Breast epithelium (tissue), 4 donors: ENCODE measurements at regions not wholly inside any gene's neighbourhood (a gene's known extent, or its start where the extent isn't known, plus 50 kb on each side); places are given as distances from the start of the nearest gene placed in this dataset.

Experiments
- DNase-seq, 2 donors: peaks; one replicate each; pipeline ENCODE4 v3.0.0-alpha.2; 2019; ENCODE audit warnings: low spot score in 2 of 2
- H3K27ac ChIP-seq, 2 donors: fragments of 200-600 bp; sonication (generic) in 1 of 2; one replicate each; pipeline ENCODE4 v1.5.1; 2016 to 2019; ENCODE audit warnings: mild to moderate bottlenecking in 1 of 2
- H3K27me3 ChIP-seq, 2 donors: fragments of 200-600 bp; sonication (generic) in 1 of 2; one replicate each; pipeline versions ENCODE4 v1.5.1 to v1.6.0; 2017 to 2019; ENCODE audit warnings: control low read depth in 1 of 2, mild to moderate bottlenecking in 1 of 2
- H3K36me3 ChIP-seq: fragments of 200-600 bp; one replicate; pipeline ENCODE4 v1.5.1; 2019
- H3K4me1 ChIP-seq, 2 donors: fragments of 200-600 bp; sonication (generic); one replicate each; pipeline ENCODE4 v1.5.1; 2016 to 2019; ENCODE audit warnings: control low read depth in 1 of 2
- H3K4me3 ChIP-seq, 3 donors: fragments of 200-600 bp; sonication (generic); 1 replicate in 2 of 3; 2 replicates in 1 of 3; pipeline ENCODE4 v1.5.1; 2016 to 2019; ENCODE audit warnings: mild to moderate bottlenecking in 3 of 3, moderate library complexity in 2 of 3
- H3K9me3 ChIP-seq, 2 donors: fragments of 200-600 bp; sonication (generic) in 1 of 2; one replicate each; pipeline ENCODE4 v1.5.1; 2016 to 2019; ENCODE audit warnings: control low read depth in 1 of 2
- POLR2A ChIP-seq: fragments of 450-650 bp; IDR thresholded peaks from one replicate; pipeline ENCODE4 v1.6.1; 2016; ENCODE audit warnings: antibody characterized with exemption, mild to moderate bottlenecking, moderate library complexity
- POLR2AphosphoS5 ChIP-seq, 3 donors: sonication (generic); formaldehyde crosslinking; IDR thresholded peaks; one replicate each; pipeline ENCODE4 v1.6.1; 2017; ENCODE audit warnings: antibody characterized with exemption in 3 of 3
- intact Hi-C: fragments of 100-400 bp; cut with DNase I; formaldehyde crosslinking; loops from one replicate; pipeline ENCODE4 v1.15.1; 2023; ENCODE audit warnings: low total_unique reads
- TF ChIP-seq, protein P1 (sequence below), 3 donors: fragments of 450-650 bp; IDR thresholded peaks; one replicate each; pipeline ENCODE4 v1.5.1; 2016 to 2017; ENCODE audit warnings: antibody characterized with exemption in 3 of 3, mild to moderate bottlenecking in 3 of 3, moderate library complexity in 3 of 3

DNA sequence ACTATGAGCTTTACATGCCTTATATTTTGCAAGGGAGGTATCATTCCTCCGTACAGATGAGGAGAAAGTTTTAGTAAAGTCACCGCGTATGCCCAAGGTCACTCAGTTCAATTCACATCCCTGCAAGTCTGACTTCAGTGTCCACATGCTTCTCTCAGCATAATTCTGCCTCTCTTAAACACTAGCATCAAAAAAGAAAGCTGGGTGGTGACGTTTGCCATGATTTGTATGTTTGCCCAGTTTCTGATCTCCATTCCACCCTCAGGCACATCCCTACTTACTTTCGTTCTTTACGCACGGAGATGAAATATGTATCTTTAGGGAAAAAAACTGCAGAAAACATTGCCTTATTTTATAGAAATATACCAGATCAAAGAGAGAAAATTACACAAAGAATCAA lies 129.2 kb upstream of the PTPRM start:
- Histone ChIP-seq H3K4me3 (no peak overlapping the region), H3K4me1 (no peaks in the 10 kb centered on the region), H3K9me3 (no peaks in the 10 kb centered on the region), H3K36me3 (no peaks in the 10 kb centered on the region), H3K27ac (no peak overlapping the region), H3K27me3 (no peaks in the 10 kb centered on the region)
- DNase-seq = no peak
- intact Hi-C loops = no loop called here
- TF ChIP-seq POLR2A (no peak), POLR2AphosphoS5 (IDR thresholded peaks at IDR 0.05) (no peak)

DNA sequence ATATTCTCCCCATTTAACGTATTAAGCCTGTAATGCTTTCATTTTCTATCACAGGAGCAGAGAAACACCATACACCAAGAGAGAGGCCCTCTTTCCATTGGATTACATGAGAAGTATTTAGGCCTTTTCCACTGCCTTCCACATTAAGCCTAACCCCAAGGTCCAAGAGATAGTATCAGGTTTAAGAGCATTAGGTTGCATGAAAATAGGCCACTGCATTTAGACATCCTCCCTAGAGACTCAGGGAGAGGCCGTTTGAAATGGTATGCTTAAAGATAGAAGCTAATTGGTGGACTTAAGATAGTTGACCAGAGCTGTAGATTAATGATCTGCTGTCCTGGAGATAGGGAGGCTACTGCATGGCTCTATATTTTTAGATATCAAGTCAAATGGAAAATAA lies 128.5 kb upstream of the PTPRM start:
- H3K4me3 ChIP-seq = no peak overlapping the region
- no peak overlapping the region for H3K27ac ChIP-seq
- no peaks in the 10 kb centered on the region for H3K36me3 ChIP-seq
- H3K4me1 ChIP-seq = no peaks in the 10 kb centered on the region
- no peak for TF ChIP-seq POLR2A
- TF ChIP-seq, protein P1, sequence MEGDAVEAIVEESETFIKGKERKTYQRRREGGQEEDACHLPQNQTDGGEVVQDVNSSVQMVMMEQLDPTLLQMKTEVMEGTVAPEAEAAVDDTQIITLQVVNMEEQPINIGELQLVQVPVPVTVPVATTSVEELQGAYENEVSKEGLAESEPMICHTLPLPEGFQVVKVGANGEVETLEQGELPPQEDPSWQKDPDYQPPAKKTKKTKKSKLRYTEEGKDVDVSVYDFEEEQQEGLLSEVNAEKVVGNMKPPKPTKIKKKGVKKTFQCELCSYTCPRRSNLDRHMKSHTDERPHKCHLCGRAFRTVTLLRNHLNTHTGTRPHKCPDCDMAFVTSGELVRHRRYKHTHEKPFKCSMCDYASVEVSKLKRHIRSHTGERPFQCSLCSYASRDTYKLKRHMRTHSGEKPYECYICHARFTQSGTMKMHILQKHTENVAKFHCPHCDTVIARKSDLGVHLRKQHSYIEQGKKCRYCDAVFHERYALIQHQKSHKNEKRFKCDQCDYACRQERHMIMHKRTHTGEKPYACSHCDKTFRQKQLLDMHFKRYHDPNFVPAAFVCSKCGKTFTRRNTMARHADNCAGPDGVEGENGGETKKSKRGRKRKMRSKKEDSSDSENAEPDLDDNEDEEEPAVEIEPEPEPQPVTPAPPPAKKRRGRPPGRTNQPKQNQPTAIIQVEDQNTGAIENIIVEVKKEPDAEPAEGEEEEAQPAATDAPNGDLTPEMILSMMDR (IDR thresholded peaks at IDR 0.05) = no peak
- TF ChIP-seq POLR2AphosphoS5 (IDR thresholded peaks at IDR 0.05) = no peak
- intact Hi-C loops = no loop called here
- H3K9me3 ChIP-seq = no peaks in the 10 kb centered on the region
- H3K27me3 ChIP-seq = no peaks in the 10 kb centered on the region
- no peak for DNase-seq

DNA sequence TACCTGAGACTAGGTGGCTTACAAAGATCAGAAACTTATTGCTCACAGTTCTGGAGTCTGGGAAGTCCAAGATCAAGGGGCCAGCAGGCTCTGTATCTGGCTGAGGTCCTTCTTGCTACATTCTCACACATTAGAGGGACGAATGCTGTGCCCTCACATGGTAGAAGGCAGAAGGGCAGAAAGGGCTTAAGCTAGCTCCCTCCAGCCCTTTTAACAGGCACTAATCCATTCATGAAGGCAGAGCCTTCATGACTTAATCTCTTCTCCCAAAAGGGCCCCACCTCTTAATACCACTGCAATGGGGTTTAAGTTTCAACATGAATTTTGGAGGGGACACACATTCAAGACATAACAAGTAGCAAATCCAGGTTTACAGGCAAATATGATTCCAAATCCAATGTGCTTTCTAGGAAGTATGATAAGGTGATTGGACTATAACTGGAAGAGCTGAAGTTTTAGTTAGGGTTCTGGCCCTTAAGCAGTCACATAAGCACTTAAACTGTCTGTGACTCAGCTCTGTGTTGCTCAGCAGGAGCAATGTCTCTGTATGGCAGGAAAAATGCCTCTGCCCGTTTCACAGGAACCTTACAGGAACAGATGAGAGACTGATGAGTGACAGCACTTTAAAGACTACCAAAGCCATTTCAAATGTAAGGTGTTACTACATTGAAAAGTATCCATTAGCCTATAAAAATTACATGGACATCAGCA lies 119.6 kb upstream of the PTPRM start:
- Histone ChIP-seq H3K36me3 (no peaks in the 10 kb centered on the region), H3K9me3 (no peaks in the 10 kb centered on the region), H3K4me3 (no peak overlapping the region), H3K4me1 (no peaks in the 10 kb centered on the region), H3K27ac (no peak overlapping the region), H3K27me3 (no peaks in the 10 kb centered on the region)
- intact Hi-C loops = no loop called here
- no peak for TF ChIP-seq POLR2A
- TF ChIP-seq, protein P1 (IDR thresholded peaks at IDR 0.05) = no peak
- DNase-seq = no peak

DNA sequence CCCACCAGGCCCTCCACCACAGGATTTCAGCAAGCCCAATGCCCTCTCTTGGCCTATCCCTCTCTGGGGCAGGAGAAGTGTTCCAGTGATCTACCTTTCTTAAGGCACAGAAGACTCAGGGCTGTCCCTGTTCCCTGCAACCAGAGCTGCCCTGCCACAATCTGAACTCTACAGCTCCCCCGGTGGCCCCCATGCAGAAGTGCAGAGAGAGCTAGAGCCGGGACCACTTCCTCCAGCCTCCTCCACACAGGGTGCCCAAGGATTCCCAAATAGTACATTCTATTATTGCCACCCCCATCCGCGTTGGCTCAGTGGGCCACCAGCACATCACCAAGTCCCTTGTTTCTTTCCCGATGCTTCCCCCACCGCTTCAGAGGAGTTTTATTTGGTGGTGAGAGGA lies 114.8 kb upstream of the PTPRM start:
- Histone ChIP-seq H3K4me3 (no peak overlapping the region), H3K9me3 (no peaks in the 10 kb centered on the region), H3K27me3 (no peaks in the 10 kb centered on the region), H3K27ac (no peak overlapping the region), H3K4me1 (no peaks in the 10 kb centered on the region), H3K36me3 (no peaks in the 10 kb centered on the region)
- intact Hi-C loops = no loop called here
- TF ChIP-seq POLR2AphosphoS5 (IDR thresholded peaks at IDR 0.05) = no peak
- TF ChIP-seq, protein P1 (IDR thresholded peaks at IDR 0.05) = peak in 1 of 3 donors; percentile 52
- no peak for DNase-seq

DNA sequence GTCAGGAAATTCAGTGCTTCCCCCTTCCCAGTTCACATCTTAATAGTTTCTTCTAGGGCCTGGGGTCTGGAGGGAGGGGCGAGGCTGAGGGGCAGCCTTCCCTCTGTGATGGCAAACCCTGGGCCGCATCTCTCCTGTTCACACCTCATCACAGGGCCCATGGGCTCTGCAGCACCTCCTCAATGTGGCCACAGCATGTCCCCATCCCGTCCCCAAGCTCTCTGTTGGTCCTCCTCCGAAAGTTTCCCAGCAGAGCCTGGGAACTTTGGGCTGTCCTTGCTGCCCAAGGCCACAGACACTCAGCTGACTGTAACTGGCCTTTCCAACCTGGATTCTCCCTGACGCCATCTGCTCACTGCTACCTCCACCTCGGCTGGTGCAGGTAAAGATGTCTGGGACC lies 112.7 kb upstream of the PTPRM start:
- Histone ChIP-seq H3K9me3 (no peaks in the 10 kb centered on the region), H3K36me3 (no peaks in the 10 kb centered on the region), H3K4me1 (no peaks in the 10 kb centered on the region), H3K27me3 (no peaks in the 10 kb centered on the region), H3K4me3 (no peak overlapping the region), H3K27ac (no peak overlapping the region)
- TF ChIP-seq, protein P1 (IDR thresholded peaks at IDR 0.05) = no peak
- TF ChIP-seq POLR2AphosphoS5 (IDR thresholded peaks at IDR 0.05) (no peak), POLR2A (no peak)
- DNase-seq = no peak
- intact Hi-C loops = no loop called here
